SK-N-SH treated with all-trans-retinoic acid at 6 μM for 48 hours (cell line): ENCODE measurements at regions not wholly inside any gene's neighbourhood (a gene's known extent, or its start where the extent isn't known, plus 50 kb on each side); places are given as distances from the start of the nearest gene placed in this dataset.

Source experiments
- ATAC-seq: fragments of 200-7000 bp; cut with Tn5 transposase; 3 replicates; pipeline ENCODE4 v1.9.1; 2020; ENCODE audit warnings: mild to moderate bottlenecking, moderate library complexity
- ARNTL ChIP-seq: fragments of 450-650 bp; formaldehyde crosslinking; IDR thresholded peaks from 2 replicates; pipeline ENCODE4 v1.5.0; 2020; ENCODE audit warnings: low read depth, mild to moderate bottlenecking, moderate library complexity, borderline replicate concordance
- BACH2 ChIP-seq: fragments of 250-450 bp; sonication (Bioruptor Pico); IDR thresholded peaks from 2 replicates; pipeline ENCODE4 v1.9.0; 2021; ENCODE audit warnings: mild to moderate bottlenecking, borderline replicate concordance
- CREB5 ChIP-seq: fragments of 250-450 bp; sonication (Bioruptor Pico); IDR thresholded peaks from 2 replicates; pipeline ENCODE4 v1.5.1; 2020; ENCODE audit warnings: low read depth, mild to moderate bottlenecking, moderate library complexity
- CSRNP3 ChIP-seq: fragments of 250-450 bp; sonication (Bioruptor Pico); IDR thresholded peaks from 2 replicates; pipeline ENCODE4 v1.5.1; 2021; ENCODE audit warnings: mild to moderate bottlenecking, moderate library complexity
- ESRRG ChIP-seq: fragments of 250-450 bp; sonication (Bioruptor Pico); IDR thresholded peaks from 2 replicates; pipeline ENCODE4 v1.6.1; 2021; ENCODE audit warnings: mild to moderate bottlenecking
- GLIS3 ChIP-seq: fragments of 250-450 bp; sonication (Bioruptor Pico); IDR thresholded peaks from 2 replicates; pipeline ENCODE4 v1.5.0; 2020; ENCODE audit warnings: mild to moderate bottlenecking, moderate library complexity
- OSR1 ChIP-seq: fragments of 250-450 bp; sonication (Bioruptor Pico); IDR thresholded peaks from 2 replicates; pipeline ENCODE4 v1.8.0; 2022; ENCODE audit warnings: moderate library complexity, mild to moderate bottlenecking, inconsistent platforms
- PATZ1 ChIP-seq: fragments of 250-450 bp; sonication (Bioruptor Pico); IDR thresholded peaks from 2 replicates; pipeline ENCODE4 v1.8.0; 2020; ENCODE audit warnings: mild to moderate bottlenecking, moderate library complexity, borderline replicate concordance
- POU6F1 ChIP-seq: fragments of 250-450 bp; sonication (Bioruptor Pico); IDR thresholded peaks from 2 replicates; pipeline ENCODE4 v1.8.0; 2021; ENCODE audit warnings: low read depth, mild to moderate bottlenecking, moderate library complexity, borderline replicate concordance
- PPARA ChIP-seq: fragments of 250-450 bp; sonication (Bioruptor Pico); IDR thresholded peaks from 2 replicates; pipeline ENCODE4 v1.5.0; 2020; ENCODE audit warnings: mild to moderate bottlenecking, borderline replicate concordance
- RARB ChIP-seq: fragments of 250-450 bp; sonication (Bioruptor Pico); IDR thresholded peaks from 2 replicates; pipeline ENCODE4 v1.8.0; 2021; ENCODE audit warnings: mild to moderate bottlenecking, moderate library complexity
- SNAI2 ChIP-seq: fragments of 250-450 bp; sonication (Bioruptor Pico); IDR thresholded peaks from 2 replicates; pipeline ENCODE4 v1.5.0; 2020; ENCODE audit warnings: mild to moderate bottlenecking, moderate library complexity
- TOX ChIP-seq: fragments of 250-450 bp; sonication (Bioruptor Pico); IDR thresholded peaks from 2 replicates; pipeline ENCODE4 v1.8.0; 2021; ENCODE audit warnings: mild to moderate bottlenecking, moderate library complexity, borderline replicate concordance
- TSHZ2 ChIP-seq: fragments of 250-450 bp; sonication (Bioruptor Pico); IDR thresholded peaks from 2 replicates; pipeline ENCODE4 v1.5.0; 2020; ENCODE audit warnings: mild to moderate bottlenecking, moderate library complexity
- ZC3H10 ChIP-seq: fragments of 250-450 bp; sonication (Bioruptor Pico); IDR thresholded peaks from 2 replicates; pipeline ENCODE4 v1.5.1; 2021; ENCODE audit warnings: mild to moderate bottlenecking, moderate library complexity
- ZFP3 ChIP-seq: fragments of 250-450 bp; sonication (Bioruptor Pico); IDR thresholded peaks from 2 replicates; pipeline ENCODE4 v1.5.0; 2020; ENCODE audit warnings: mild to moderate bottlenecking, moderate library complexity
- ZFP30 ChIP-seq: fragments of 450-650 bp; formaldehyde crosslinking; IDR thresholded peaks from 2 replicates; pipeline ENCODE4 v1.5.0; 2022; ENCODE audit warnings: mild to moderate bottlenecking, moderate library complexity
- ZNF565 ChIP-seq: fragments of 450-650 bp; formaldehyde crosslinking; conservative IDR thresholded peaks from 2 replicates; pipeline ENCODE4 v1.5.0; 2020; ENCODE audit warnings: low read depth, mild to moderate bottlenecking, moderate library complexity

- ATAC-seq: no peak
- TF ChIP-seq RARB (CRISPR knock-in tag): no peak
These were observed 1386.0 kb upstream of the ADGRL4 start for GRCh38 chr1:80392529-80392928.

- TF ChIP-seq ZNF565: no peak
- TF ChIP-seq TOX (CRISPR knock-in tag): no peak
- TF ChIP-seq OSR1 (CRISPR knock-in tag): no peak
- no peak for TF ChIP-seq ESRRG
- no peak for TF ChIP-seq SNAI2
- no peak for TF ChIP-seq ZFP3 (CRISPR knock-in tag)
- no peak for TF ChIP-seq PPARA (CRISPR knock-in tag)
- TF ChIP-seq CSRNP3 (CRISPR knock-in tag): no peak
- no peak for TF ChIP-seq GLIS3
- no peak for TF ChIP-seq ZFP30 (CRISPR knock-in tag)
- TF ChIP-seq CREB5 (CRISPR knock-in tag): no peak
- no peak for ATAC-seq
These were observed 1379.1 kb upstream of the ADGRL4 start for GRCh38 chr1:80385650-80386049.

- ATAC-seq: no peak
- TF ChIP-seq BACH2 (CRISPR knock-in tag) (no peak), ZFP30 (CRISPR knock-in tag) (no peak), PATZ1 (CRISPR knock-in tag) (no peak), ZFP3 (CRISPR knock-in tag) (no peak), POU6F1 (CRISPR knock-in tag) (no peak), PPARA (CRISPR knock-in tag) (no peak), ESRRG (no peak), ZC3H10 (CRISPR knock-in tag) (no peak), ARNTL (no peak), SNAI2 (no peak), OSR1 (CRISPR knock-in tag) (no peak), CREB5 (CRISPR knock-in tag) (no peak), TSHZ2 (CRISPR knock-in tag) (no peak), RARB (CRISPR knock-in tag) (no peak)
These were observed 1378.4 kb upstream of the ADGRL4 start for GRCh38 chr1:80384959-80385358.
